Suprapubic skin (tissue), 4 donors: ENCODE measurements at regions not wholly inside any gene's neighbourhood (a gene's known extent, or its start where the extent isn't known, plus 50 kb on each side); places are given as distances from the start of the nearest gene placed in this dataset.

Source experiments
- DNase-seq, 2 donors: peaks; one replicate each; pipeline ENCODE4 v3.0.0-alpha.2; 2019; ENCODE audit warnings: low spot score in 2 of 2
- H3K27ac ChIP-seq: fragments of 200-600 bp; sonication (generic); one replicate; pipeline ENCODE4 v1.5.1; 2019
- H3K27me3 ChIP-seq: fragments of 200-600 bp; sonication (generic); one replicate; pipeline ENCODE4 v1.5.1; 2019
- H3K36me3 ChIP-seq: fragments of 200-600 bp; sonication (generic); one replicate; pipeline ENCODE4 v1.5.1; 2019
- H3K4me1 ChIP-seq: fragments of 200-600 bp; sonication (generic); one replicate; pipeline ENCODE4 v1.5.1; 2019
- H3K4me3 ChIP-seq: fragments of 200-600 bp; sonication (generic); one replicate; pipeline ENCODE4 v1.5.1; 2019; ENCODE audit warnings: mild to moderate bottlenecking
- H3K9me3 ChIP-seq: fragments of 200-600 bp; sonication (generic); one replicate; pipeline ENCODE4 v1.5.1; 2019
- EP300 ChIP-seq: sonication (generic); formaldehyde crosslinking; IDR thresholded peaks from one replicate; pipeline ENCODE4 v1.6.1; 2017; ENCODE audit warnings: antibody characterized with exemption
- POLR2A ChIP-seq, 2 donors: fragments of 450-650 bp; IDR thresholded peaks; one replicate each; pipeline ENCODE4 v1.6.1; 2017; ENCODE audit warnings: antibody characterized with exemption in 2 of 2, mild to moderate bottlenecking in 2 of 2, moderate library complexity in 2 of 2
- POLR2AphosphoS5 ChIP-seq, 3 donors: sonication (generic); formaldehyde crosslinking; IDR thresholded peaks; one replicate each; pipeline ENCODE4 v1.6.1; 2017; ENCODE audit warnings: antibody characterized with exemption in 3 of 3
- WGBS: methylation state at CpG from one replicate; pipeline ENCODE4 v1.1.5; 2018; 5-methylcytosine and 5-hydroxymethylcytosine counted together
- TF ChIP-seq, protein P1 (sequence below), 2 donors: fragments of 200-600 bp in 1 of 2; fragments of 450-650 bp in 1 of 2; sonication (generic) in 1 of 2; IDR thresholded peaks; one replicate each; pipeline ENCODE4 v1.5.1; 2016 to 2019; ENCODE audit warnings: antibody characterized with exemption in 2 of 2, mild to moderate bottlenecking in 1 of 2, moderate library complexity in 1 of 2

DNA sequence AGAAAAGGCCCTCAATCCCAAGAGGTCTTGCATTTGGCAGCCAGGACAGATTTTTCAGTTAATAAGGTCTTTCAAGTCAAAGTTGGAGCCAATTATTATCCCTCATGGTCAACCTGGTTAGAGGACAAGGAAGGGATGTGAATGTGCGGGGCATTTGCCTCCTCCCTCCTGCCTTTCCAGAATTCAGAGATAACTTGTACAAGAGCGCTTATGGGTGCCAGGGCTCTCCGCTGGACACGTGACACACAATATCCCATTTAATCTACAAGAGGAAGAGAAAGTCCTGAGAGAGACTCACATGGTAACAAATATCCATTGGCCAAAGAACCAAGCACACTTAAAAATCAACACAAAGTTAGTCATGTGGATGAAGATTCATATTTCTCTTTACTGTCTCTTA, 78.5 kb upstream of the ST8SIA2 start:
- 93% methylated on average over 4 of the region's 4 CpGs for WGBS
- H3K4me3 ChIP-seq: no peak overlapping the region

DNA sequence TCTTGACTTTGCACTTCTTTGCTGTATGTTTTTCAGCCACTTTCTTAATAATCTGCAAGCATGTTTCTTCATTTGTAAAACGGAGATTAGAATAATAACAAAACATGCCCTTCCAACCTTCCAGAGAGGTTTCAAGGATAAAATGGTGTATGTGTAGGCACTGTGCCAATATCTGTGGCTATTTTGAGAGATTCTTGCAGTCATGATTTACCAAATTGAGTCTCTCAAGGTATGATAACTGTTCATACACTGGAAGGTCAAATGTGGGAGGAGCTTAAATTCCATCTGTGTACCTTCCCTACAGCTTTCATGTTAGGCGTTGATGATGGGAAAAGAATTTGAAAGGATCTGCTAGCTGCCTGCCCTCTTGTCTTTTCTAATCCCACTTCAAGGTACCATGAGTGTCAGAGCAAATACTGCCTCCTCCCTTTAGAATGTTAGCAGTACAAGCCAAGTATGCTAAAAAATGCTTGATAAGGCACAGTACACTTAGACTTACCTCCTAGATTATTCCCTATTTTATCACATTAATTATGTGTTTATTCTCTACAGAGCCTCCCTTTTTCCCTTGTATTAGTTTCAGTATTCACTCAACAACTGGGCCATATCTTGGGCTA, 78.0 kb upstream of the ST8SIA2 start:
- no peak overlapping the region for H3K4me3 ChIP-seq
- WGBS: 69% methylated on average over 2 of the region's 2 CpGs
- H3K9me3 ChIP-seq: peaks cover 6% of the 10 kb centered on the region
- peaks cover 38% of the 10 kb centered on the region for H3K27me3 ChIP-seq
- H3K4me1 ChIP-seq: no peaks in the 10 kb centered on the region
- H3K36me3 ChIP-seq: no peaks in the 10 kb centered on the region
- no peak for TF ChIP-seq POLR2A (IDR thresholded peaks at IDR 0.05)
- no peak for TF ChIP-seq POLR2AphosphoS5 (IDR thresholded peaks at IDR 0.05)
- no peak for TF ChIP-seq EP300
- TF ChIP-seq, protein P1, sequence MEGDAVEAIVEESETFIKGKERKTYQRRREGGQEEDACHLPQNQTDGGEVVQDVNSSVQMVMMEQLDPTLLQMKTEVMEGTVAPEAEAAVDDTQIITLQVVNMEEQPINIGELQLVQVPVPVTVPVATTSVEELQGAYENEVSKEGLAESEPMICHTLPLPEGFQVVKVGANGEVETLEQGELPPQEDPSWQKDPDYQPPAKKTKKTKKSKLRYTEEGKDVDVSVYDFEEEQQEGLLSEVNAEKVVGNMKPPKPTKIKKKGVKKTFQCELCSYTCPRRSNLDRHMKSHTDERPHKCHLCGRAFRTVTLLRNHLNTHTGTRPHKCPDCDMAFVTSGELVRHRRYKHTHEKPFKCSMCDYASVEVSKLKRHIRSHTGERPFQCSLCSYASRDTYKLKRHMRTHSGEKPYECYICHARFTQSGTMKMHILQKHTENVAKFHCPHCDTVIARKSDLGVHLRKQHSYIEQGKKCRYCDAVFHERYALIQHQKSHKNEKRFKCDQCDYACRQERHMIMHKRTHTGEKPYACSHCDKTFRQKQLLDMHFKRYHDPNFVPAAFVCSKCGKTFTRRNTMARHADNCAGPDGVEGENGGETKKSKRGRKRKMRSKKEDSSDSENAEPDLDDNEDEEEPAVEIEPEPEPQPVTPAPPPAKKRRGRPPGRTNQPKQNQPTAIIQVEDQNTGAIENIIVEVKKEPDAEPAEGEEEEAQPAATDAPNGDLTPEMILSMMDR (IDR thresholded peaks at IDR 0.05): no peak
- no peak for DNase-seq
- no peak overlapping the region for H3K27ac ChIP-seq

More for the DNA sequence above, 78.5 kb upstream of the ST8SIA2 start:
- TF ChIP-seq, protein P1 (IDR thresholded peaks at IDR 0.05): no peak
- no peak for TF ChIP-seq POLR2AphosphoS5 (IDR thresholded peaks at IDR 0.05)
- TF ChIP-seq POLR2A (IDR thresholded peaks at IDR 0.05): no peak
- no peak for TF ChIP-seq EP300
- Histone ChIP-seq H3K36me3 (no peaks in the 10 kb centered on the region), H3K9me3 (peaks cover 6% of the 10 kb centered on the region), H3K4me1 (no peaks in the 10 kb centered on the region), H3K27ac (no peak overlapping the region), H3K27me3 (peaks cover 33% of the 10 kb centered on the region)
- DNase-seq: no peak

DNA sequence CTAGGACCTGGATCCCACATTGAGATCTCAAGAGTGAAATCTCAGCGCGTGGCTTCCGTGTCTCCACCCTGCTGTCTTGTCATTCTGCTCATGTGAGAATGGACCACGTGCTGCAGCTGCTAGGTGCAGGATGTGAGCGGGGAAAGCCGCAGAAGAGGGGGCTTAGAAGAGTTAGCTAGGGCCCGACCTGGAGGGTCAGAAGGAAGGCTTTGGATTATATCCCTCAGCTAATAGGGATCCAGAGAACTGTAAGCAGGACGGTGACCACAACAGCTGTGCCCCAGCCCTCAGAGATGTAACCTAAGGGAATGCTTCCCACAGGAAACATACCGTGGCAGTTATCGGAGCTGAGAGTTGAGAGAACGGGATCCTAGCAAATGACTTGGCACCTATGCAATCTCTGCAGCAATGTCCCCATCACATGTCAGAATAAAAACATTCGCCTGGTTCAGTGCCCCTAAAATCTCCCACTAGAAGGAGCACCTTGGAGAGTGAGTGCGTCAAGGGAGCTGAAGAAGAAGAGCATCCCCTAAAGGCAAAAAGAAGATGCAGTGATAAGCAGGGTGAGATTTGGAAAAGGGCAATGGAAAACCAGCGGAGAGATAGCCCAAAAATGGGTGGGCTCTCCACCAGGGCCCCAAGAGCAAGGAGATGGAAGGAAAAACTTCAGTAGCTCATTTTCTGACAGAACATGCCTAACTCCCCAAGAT, 76.9 kb upstream of the ST8SIA2 start:
- H3K4me1 ChIP-seq: no peaks in the 10 kb centered on the region
- H3K9me3 ChIP-seq: peaks cover 6% of the 10 kb centered on the region
- no peak for DNase-seq
- no peak overlapping the region for H3K27ac ChIP-seq
- 78% methylated on average over 14 of the region's 14 CpGs for WGBS
- no peak for TF ChIP-seq EP300
- TF ChIP-seq, protein P1 (IDR thresholded peaks at IDR 0.05): no peak
- no peak for TF ChIP-seq POLR2AphosphoS5 (IDR thresholded peaks at IDR 0.05)
- TF ChIP-seq POLR2A (IDR thresholded peaks at IDR 0.05): no peak
- peaks cover 38% of the 10 kb centered on the region for H3K27me3 ChIP-seq
- no peak overlapping the region for H3K4me3 ChIP-seq
- no peaks in the 10 kb centered on the region for H3K36me3 ChIP-seq

DNA sequence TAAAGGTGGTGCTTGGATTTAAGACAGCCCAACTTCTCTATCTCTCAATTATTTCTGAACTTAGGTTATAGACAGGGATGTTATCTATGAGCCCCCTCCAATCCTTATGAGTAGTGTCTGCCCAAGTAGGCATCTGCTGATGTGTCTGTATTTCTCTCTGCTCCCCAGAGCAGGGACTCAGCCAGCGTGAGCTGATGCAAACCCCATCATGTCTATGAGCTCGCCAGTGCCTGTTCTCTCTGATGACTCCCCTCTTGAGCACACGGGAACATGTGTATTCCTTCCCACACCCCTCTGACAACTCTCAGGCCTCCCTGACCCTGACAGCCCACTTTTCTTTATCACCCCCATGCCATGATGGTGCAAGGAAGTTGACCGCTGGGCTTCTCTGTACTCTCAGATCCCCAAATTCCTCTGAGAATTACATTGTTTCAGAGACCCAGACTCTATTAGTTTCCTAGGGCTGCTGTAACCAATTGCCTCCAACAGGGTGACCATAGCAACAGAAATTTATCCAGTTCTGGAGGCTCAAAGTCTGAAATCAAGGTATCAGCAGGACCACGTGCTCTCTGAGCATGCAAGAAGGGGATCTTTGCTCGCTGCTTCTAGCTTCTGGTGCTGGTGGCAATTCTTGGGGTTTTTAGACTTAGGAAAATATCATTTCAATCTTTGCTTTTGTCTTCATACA, 73.5 kb upstream of the ST8SIA2 start:
- no peak for TF ChIP-seq POLR2A (IDR thresholded peaks at IDR 0.05)
- no peak for TF ChIP-seq POLR2AphosphoS5 (IDR thresholded peaks at IDR 0.05)
- TF ChIP-seq, protein P1 (IDR thresholded peaks at IDR 0.05): no peak
- no peak for TF ChIP-seq EP300
- Histone ChIP-seq H3K27me3 (peaks cover 33% of the 10 kb centered on the region), H3K9me3 (no peaks in the 10 kb centered on the region), H3K27ac (no peak overlapping the region), H3K4me3 (no peak overlapping the region), H3K4me1 (peaks cover 4% of the 10 kb centered on the region), H3K36me3 (no peaks in the 10 kb centered on the region)
- no peak for DNase-seq
- 68% methylated on average over 6 of the region's 6 CpGs for WGBS
